Peyer's patch (tissue), 4 donors: ENCODE measurements at regions not wholly inside any gene's neighbourhood (a gene's known extent, or its start where the extent isn't known, plus 50 kb on each side); places are given as distances from the start of the nearest gene placed in this dataset.

ENCODE experiments used
- CTCF ChIP-seq, 6 experiments: fragments of 450-650 bp in 4 of 6; fragments of 200-600 bp in 2 of 6; sonication (generic) in 1 of 6; IDR thresholded peaks; one replicate each; pipeline ENCODE4 v1.5.1; 2017 to 2019; ENCODE audit warnings: antibody characterized with exemption in 6 of 6, mild to moderate bottlenecking in 3 of 6, moderate library complexity in 1 of 6
- POLR2A ChIP-seq, 2 donors: fragments of 450-650 bp; IDR thresholded peaks; one replicate each; pipeline ENCODE4 v1.5.1; 2017; ENCODE audit warnings: antibody characterized with exemption in 2 of 2, mild to moderate bottlenecking in 2 of 2, moderate library complexity in 2 of 2

GRCh38 chr5:3032513-3032912 is 281.0 kb upstream of the IRX2 start:
- TF ChIP-seq CTCF (IDR thresholded peaks at IDR 0.05) (no peak), POLR2A (IDR thresholded peaks at IDR 0.05) (no peak)
